HUES48 (cell line): ENCODE measurements at regions not wholly inside any gene's neighbourhood (a gene's known extent, or its start where the extent isn't known, plus 50 kb on each side); places are given as distances from the start of the nearest gene placed in this dataset.
A peak's percentile ranks its signal among the peaks of the same experiment; 100 is the strongest.

Experiments
- H3K27ac ChIP-seq: one replicate; pipeline ENCODE4 v1.7.0; 2013; ENCODE audit warnings: low read depth, low read length, inconsistent platforms
- H3K27me3 ChIP-seq: 2 replicates; pipeline ENCODE4 v1.6.1; 2013; ENCODE audit warnings: mild to moderate bottlenecking, low read length; ENCODE audit not compliant: control insufficient read depth, insufficient read depth
- H3K36me3 ChIP-seq: 2 replicates; pipeline ENCODE4 v1.6.1; 2013; ENCODE audit warnings: low read length; ENCODE audit not compliant: control insufficient read depth, insufficient read depth
- H3K4me1 ChIP-seq: 2 replicates; pipeline ENCODE4 v1.6.1; 2013; ENCODE audit warnings: mild to moderate bottlenecking, low read length; ENCODE audit not compliant: control insufficient read depth, insufficient read depth
- H3K4me3 ChIP-seq: 2 replicates; pipeline ENCODE4 v1.5.1; 2013; ENCODE audit warnings: mild to moderate bottlenecking, low read depth, low read length
- H3K9ac ChIP-seq: 2 replicates; pipeline ENCODE4 v1.6.1; 2013; ENCODE audit warnings: mild to moderate bottlenecking, low read depth, low read length, moderate library complexity
- H3K9me3 ChIP-seq: 2 replicates; pipeline ENCODE4 v1.6.1; 2013; ENCODE audit warnings: low read length; ENCODE audit not compliant: control insufficient read depth, insufficient read depth

DNA sequence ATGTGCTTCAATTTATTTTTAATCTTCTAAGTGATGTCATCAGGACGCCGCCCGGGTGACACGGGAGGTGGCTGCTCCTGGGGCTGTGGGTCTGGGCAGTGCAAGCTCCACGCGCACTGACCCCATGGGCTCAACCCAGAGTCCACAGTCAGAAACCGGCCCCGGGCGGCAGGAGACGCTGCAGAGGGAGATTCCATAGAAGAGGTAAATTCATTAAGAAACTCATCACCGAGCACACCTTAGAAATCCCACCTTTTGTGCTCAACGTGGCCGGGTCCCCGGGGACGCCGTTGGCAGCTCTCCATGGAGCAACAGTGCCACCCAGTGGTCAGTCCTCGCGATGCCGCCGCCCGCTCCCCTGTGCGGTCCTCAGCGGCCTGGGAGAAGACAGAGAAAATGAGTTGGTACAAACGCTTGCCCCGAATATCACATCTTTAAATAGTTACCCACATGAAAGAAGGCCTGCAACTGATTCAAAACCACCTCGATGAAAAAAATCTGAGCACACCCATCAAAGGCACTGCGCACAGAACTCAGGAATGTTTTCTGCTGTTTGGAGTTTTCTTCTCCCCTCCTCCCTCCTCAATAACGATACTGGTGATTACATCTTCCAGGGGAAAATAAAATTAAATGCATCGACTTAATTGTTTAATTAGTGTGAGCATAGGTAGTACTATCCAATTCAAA is 92.6 kb downstream of the CMPK2 start:
- no peaks in the 10 kb centered on the region for H3K36me3 ChIP-seq
- H3K9me3 ChIP-seq = 0 out of 2 replicates have a peak, but pooled peaks cover 5% of the 10 kb centered on the region
- H3K9ac ChIP-seq = no peak overlapping the region
- H3K4me3 ChIP-seq = 0 out of 2 replicates have a peak overlapping the region, but pooled peaks have one; percentile 15
- peaks cover 14% of the 10 kb centered on the region for H3K4me1 ChIP-seq
- H3K27me3 ChIP-seq = no peaks in the 10 kb centered on the region
- H3K27ac ChIP-seq = no peak overlapping the region

DNA sequence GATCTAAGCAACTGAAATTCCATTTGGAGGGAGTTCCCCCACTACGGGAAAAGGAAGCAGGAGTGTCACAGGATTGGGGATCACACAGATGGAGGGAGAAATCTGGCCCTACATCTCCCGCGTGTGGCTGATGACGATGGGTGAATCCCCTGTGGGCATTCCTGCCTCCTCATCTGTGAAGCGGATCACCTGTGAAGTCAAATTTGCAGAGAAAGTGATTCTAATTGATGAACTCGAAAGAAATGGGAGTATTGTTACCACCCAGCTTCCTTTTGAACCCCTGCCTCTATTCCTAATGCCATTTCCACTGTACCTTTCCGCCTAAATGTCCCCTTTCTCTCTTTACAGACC is 92.0 kb downstream of the CMPK2 start:
- Histone ChIP-seq H3K36me3 (no peaks in the 10 kb centered on the region), H3K9me3 (0 out of 2 replicates have a peak, but pooled peaks cover 5% of the 10 kb centered on the region)

DNA sequence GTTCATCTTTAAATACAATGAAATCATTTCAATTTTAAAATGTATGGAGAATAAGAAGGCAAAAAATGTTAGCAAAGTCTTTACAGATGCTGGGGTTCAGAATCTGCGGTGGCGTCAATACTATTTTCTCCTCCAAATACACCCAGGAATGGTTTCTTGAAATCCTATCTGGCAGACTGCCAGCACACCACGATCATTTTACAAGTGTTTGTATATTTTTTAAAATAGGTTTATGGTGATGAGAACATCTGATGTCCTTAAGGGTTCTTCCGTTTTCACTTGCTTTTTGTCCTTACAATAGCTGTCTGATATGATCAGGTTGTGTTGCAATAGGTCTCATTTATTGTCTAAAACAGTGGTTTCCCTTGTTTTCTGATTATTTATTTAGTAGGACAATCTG is 89.6 kb downstream of the CMPK2 start:
- Histone ChIP-seq H3K4me3 (no peak overlapping the region), H3K27ac (no peak overlapping the region), H3K27me3 (no peaks in the 10 kb centered on the region), H3K36me3 (no peaks in the 10 kb centered on the region), H3K9ac (no peak overlapping the region), H3K4me1 (peaks cover 14% of the 10 kb centered on the region), H3K9me3 (0 out of 2 replicates have a peak, but pooled peaks cover 5% of the 10 kb centered on the region)

More for the DNA sequence above, 92.0 kb downstream of the CMPK2 start:
- H3K27me3 ChIP-seq = no peaks in the 10 kb centered on the region
- no peak overlapping the region for H3K4me3 ChIP-seq
- H3K4me1 ChIP-seq = peaks cover 14% of the 10 kb centered on the region
- H3K27ac ChIP-seq = no peak overlapping the region
- H3K9ac ChIP-seq = no peak overlapping the region

DNA sequence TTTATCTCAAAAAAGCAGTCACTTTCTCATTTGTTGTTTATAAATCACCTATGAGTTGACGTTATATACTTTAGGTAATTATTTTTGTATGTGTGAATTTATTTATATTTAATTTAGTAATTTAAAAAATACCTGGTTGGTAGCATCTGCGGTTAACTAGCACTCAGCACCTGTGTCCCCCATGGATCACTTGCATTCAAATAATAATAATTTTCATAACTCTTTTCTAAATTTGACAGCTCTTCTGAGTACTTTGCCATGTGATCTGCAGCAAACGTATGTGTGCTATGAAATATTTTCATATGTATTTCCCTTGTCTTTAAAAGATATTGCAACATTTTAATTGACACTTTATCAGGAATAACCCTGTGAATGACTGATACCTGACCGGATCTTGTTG is 88.1 kb downstream of the CMPK2 start:
- Histone ChIP-seq H3K27me3 (no peaks in the 10 kb centered on the region), H3K4me1 (peaks cover 4% of the 10 kb centered on the region), H3K9ac (no peak overlapping the region), H3K4me3 (no peak overlapping the region), H3K27ac (no peak overlapping the region), H3K9me3 (0 out of 2 replicates have a peak, but pooled peaks cover 5% of the 10 kb centered on the region), H3K36me3 (no peaks in the 10 kb centered on the region)

DNA sequence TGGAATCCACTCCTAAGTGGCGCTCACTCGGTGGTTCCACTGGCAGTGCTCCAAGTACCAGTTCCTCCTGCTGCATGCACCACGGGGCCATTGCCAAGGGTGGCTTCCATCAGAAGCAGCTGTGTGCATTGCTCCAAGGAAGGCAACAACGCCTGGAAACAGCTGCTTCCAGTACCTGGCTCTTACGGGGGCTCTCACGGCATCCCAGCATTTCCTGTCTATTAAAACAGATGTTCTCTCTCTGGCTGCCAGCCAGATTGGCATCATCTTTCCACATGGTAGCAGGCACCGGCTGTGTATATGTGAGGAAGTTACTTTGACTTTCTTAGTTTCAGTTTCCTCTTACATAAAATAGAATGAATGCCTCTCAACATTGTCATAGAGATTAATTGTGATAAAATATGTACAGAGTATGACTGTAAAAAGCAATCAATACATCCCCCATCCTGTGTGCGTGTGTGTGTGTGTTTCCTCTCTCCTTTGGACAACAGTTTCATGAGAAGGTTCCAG is 84.9 kb downstream of the CMPK2 start:
- Histone ChIP-seq H3K9ac (no peak overlapping the region), H3K27ac (no peak overlapping the region), H3K4me1 (no peaks in the 10 kb centered on the region), H3K9me3 (0 out of 2 replicates have a peak, but pooled peaks cover 5% of the 10 kb centered on the region), H3K4me3 (no peak overlapping the region), H3K36me3 (no peaks in the 10 kb centered on the region), H3K27me3 (no peaks in the 10 kb centered on the region)

DNA sequence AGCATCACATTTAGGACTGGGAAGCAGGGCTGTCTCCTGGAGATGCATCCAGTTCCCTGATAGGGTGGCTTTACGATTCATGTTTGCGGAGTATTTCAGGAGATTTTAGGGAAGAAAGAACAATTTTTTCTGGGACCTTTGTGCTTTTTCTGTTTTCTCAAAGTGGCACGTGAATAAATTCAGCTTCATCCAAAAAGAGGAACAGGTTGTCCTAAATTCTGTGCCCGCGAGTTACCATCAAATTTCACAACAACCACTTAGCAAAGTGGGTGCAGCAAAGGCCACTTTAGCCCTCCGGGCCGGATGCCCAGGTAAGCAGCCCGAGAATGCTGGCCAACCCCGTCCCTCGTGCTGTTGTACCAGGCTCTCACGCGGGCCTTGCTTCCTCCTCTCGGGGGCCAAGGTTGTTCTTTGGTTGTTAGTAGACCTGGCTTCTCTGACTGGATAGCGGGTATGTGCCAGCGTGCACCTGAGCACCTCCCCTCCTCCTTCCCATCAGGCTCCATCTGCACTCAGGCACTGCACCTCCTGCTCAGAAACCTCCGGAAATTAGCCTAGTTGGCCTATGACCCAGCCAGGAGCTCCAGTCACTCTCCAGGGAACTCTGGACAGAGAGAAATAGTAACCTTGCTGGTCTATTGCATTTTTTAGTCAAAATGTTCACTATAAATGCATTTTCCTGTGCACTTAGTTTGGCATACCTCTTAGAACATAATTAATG is 83.0 kb downstream of the CMPK2 start:
- H3K4me3 ChIP-seq = no peak overlapping the region
- H3K36me3 ChIP-seq = no peaks in the 10 kb centered on the region
- H3K4me1 ChIP-seq = no peaks in the 10 kb centered on the region
- H3K27me3 ChIP-seq = no peaks in the 10 kb centered on the region
- no peak overlapping the region for H3K27ac ChIP-seq
- no peaks in the 10 kb centered on the region for H3K9me3 ChIP-seq
- no peak overlapping the region for H3K9ac ChIP-seq

DNA sequence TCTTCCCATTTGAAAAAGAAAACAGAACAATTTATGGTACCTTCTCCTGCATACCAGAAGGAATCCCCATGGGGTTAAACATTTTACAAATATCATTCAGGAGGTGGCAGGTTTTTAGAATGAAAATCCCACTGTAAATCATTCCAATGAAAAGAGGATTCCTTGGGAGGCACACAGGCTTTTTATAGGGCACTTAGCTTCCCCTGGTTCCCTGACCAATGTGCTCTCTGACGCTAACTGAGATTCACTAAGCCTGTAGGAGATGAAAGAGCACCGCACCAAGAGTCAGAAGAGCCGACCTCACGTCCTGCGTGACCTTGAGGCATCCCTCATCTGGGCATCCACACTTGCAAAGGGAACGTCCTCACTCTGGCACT is 82.5 kb downstream of the CMPK2 start:
- Histone ChIP-seq H3K9me3 (no peaks in the 10 kb centered on the region), H3K36me3 (no peaks in the 10 kb centered on the region), H3K9ac (no peak overlapping the region), H3K4me1 (no peaks in the 10 kb centered on the region), H3K4me3 (no peak overlapping the region), H3K27ac (no peak overlapping the region), H3K27me3 (no peaks in the 10 kb centered on the region)

DNA sequence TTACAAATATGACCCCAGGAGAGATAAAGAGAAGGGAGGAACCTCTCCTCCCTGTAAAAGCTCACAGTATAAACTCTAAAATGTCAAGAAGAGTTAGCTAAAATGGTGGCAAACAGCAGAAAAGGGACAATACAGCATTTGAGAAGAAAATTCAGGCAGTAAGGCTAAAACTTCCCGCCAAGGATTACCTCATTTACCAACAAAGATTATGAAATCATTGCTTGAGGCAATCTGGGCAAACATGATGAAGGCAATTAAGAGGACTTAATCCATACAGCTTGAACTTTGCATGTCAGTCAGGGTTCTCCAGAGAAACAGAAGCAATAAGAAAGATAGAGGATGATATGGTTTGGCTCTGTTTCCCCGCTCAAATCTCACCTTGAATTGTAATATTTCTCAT is 81.4 kb downstream of the CMPK2 start:
- Histone ChIP-seq H3K9me3 (no peaks in the 10 kb centered on the region), H3K4me1 (no peaks in the 10 kb centered on the region), H3K4me3 (no peak overlapping the region), H3K27me3 (no peaks in the 10 kb centered on the region), H3K36me3 (no peaks in the 10 kb centered on the region), H3K9ac (no peak overlapping the region), H3K27ac (no peak overlapping the region)

DNA sequence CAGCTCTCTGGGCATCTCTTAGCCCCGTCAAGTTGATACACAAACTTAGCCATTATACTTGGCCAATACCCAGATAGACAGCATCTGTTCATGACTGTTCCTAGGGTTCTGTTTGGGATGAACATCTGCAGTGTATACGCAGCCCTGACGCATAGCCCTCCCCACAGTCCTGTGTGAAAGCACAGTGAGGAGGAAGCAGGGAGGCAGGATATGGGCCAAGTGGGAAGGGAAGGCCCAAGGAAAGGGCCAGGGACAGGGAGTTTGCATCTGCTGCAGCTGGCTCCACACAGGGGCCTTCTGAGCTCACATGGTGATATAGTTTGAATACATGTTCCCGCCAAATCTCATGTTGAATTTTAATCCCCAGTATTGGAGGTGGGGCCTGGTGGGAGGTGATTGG is 80.2 kb downstream of the CMPK2 start:
- no peaks in the 10 kb centered on the region for H3K36me3 ChIP-seq
- no peak overlapping the region for H3K27ac ChIP-seq
- H3K4me1 ChIP-seq = no peaks in the 10 kb centered on the region
- no peak overlapping the region for H3K9ac ChIP-seq
- H3K27me3 ChIP-seq = no peaks in the 10 kb centered on the region
- H3K4me3 ChIP-seq = no peak overlapping the region
- no peaks in the 10 kb centered on the region for H3K9me3 ChIP-seq

DNA sequence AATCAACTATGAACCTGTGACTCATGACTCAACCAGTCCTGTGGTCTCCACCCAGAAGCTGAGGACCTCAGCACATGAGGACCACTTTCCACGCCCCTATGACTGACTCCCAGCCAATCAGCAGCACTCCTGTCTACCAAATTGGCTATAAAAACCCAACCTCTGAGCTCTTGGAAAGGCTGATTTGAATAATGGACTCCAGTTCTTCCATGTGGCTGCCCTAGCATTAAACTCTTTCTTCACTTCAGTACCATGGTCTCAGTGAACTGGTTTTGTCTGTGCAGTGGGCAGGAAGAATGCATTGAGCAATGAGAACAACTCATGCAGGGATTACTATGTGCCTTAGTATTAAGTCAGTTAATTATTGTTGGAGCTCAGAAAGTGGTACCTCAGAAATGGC is 78.3 kb downstream of the CMPK2 start:
- H3K36me3 ChIP-seq = no peaks in the 10 kb centered on the region
- H3K27ac ChIP-seq = no peak overlapping the region

DNA sequence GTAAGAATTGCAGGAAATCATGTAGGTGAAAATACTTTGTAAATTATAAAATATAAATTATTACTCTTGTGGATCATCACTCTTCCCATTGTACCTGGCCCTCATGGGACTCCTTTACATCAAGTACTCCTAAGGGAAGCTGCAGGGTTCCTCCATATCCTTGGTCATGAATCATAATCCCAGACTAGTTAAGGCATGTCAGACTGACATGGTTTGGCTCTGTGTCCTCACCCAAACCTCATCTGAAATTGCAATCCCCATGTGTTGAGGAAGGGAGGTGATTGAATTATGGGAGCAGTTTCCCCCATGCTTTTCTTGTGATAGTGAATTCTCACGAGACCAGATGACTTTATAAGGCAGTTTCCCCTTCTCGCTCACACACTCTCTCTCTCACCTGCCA is 77.1 kb downstream of the CMPK2 start:
- H3K4me3 ChIP-seq = no peak overlapping the region
- no peak overlapping the region for H3K9ac ChIP-seq
- no peaks in the 10 kb centered on the region for H3K4me1 ChIP-seq
- H3K27ac ChIP-seq = no peak overlapping the region
- no peaks in the 10 kb centered on the region for H3K36me3 ChIP-seq
- no peaks in the 10 kb centered on the region for H3K27me3 ChIP-seq
- no peaks in the 10 kb centered on the region for H3K9me3 ChIP-seq

More for the DNA sequence above, 78.3 kb downstream of the CMPK2 start:
- no peaks in the 10 kb centered on the region for H3K9me3 ChIP-seq
- no peak overlapping the region for H3K4me3 ChIP-seq
- no peaks in the 10 kb centered on the region for H3K4me1 ChIP-seq
- H3K27me3 ChIP-seq = no peaks in the 10 kb centered on the region
- no peak overlapping the region for H3K9ac ChIP-seq
